Loucy (cell line): ENCODE measurements at regions not wholly inside any gene's neighbourhood (a gene's known extent, or its start where the extent isn't known, plus 50 kb on each side); places are given as distances from the start of the nearest gene placed in this dataset.

Experiments
- H2AFZ ChIP-seq: fragments of 200-600 bp; sonication (generic); 2 replicates; pipeline ENCODE4 v1.6.0; 2016; ENCODE audit warnings: antibody characterized with exemption, mild to moderate bottlenecking, low read length, moderate library complexity
- H3F3A ChIP-seq: fragments of 200-600 bp; 2 replicates; pipeline ENCODE4 v1.6.0; 2016; ENCODE audit warnings: antibody characterized with exemption, low read depth, mild to moderate bottlenecking
- H3K27me3 ChIP-seq: fragments of 200-600 bp; sonication (generic); 2 replicates; pipeline ENCODE4 v1.6.1; 2014; ENCODE audit warnings: low read length, mild to moderate bottlenecking; ENCODE audit not compliant: insufficient read depth, poor library complexity, severe bottlenecking
- H3K36me3 ChIP-seq: fragments of 200-600 bp; sonication (generic); 2 replicates; pipeline ENCODE4 v1.6.1; 2016; ENCODE audit warnings: low read length; ENCODE audit not compliant: insufficient read depth
- H3K4me1 ChIP-seq: fragments of 200-600 bp; sonication (generic); 2 replicates; pipeline ENCODE4 v1.5.1; 2014; ENCODE audit warnings: low read length, mild to moderate bottlenecking; ENCODE audit not compliant: insufficient read depth, poor library complexity, severe bottlenecking
- H3K4me2 ChIP-seq: fragments of 200-600 bp; sonication (generic); 2 replicates; pipeline ENCODE4 v1.6.0; 2014; ENCODE audit warnings: antibody characterized with exemption, low read length, low read depth, mild to moderate bottlenecking; ENCODE audit not compliant: poor library complexity, severe bottlenecking
- H3K4me3 ChIP-seq: fragments of 200-600 bp; sonication (generic); 2 replicates; pipeline ENCODE4 v1.5.1; 2014; ENCODE audit warnings: low read length, mild to moderate bottlenecking, mixed read lengths; ENCODE audit not compliant: poor library complexity, severe bottlenecking
- H3K79me2 ChIP-seq: fragments of 200-600 bp; sonication (generic); 2 replicates; pipeline ENCODE4 v1.6.1; 2014; ENCODE audit warnings: low read length; ENCODE audit not compliant: insufficient read depth
- H3K9ac ChIP-seq: fragments of 200-600 bp; sonication (generic); 2 replicates; pipeline ENCODE4 v1.6.0; 2014; ENCODE audit warnings: mild to moderate bottlenecking, low read depth, low read length, moderate library complexity; ENCODE audit not compliant: poor library complexity, severe bottlenecking
- H3K9me2 ChIP-seq: fragments of 200-600 bp; sonication (generic); replicated peaks from 2 replicates; pipeline ENCODE4 v1.6.1; 2016; ENCODE audit warnings: low read depth, low read length, mixed read lengths
- H3K9me3 ChIP-seq: fragments of 200-600 bp; sonication (generic); 2 replicates; pipeline ENCODE4 v1.6.1; 2014; ENCODE audit warnings: mild to moderate bottlenecking, antibody characterized with exemption, low read length, low read depth; ENCODE audit not compliant: insufficient read depth
- H4K20me1 ChIP-seq: fragments of 200-600 bp; sonication (generic); 2 replicates; pipeline ENCODE4 v1.6.0; 2014; ENCODE audit warnings: antibody characterized with exemption, low read length, mild to moderate bottlenecking; ENCODE audit not compliant: insufficient read depth, poor library complexity, severe bottlenecking
- EZH2phosphoT487 ChIP-seq: fragments of 200-600 bp; IDR thresholded peaks from 2 replicates; pipeline ENCODE4 v1.6.1; 2018; ENCODE audit warnings: antibody characterized with exemption, mild to moderate bottlenecking, moderate library complexity, borderline replicate concordance
- TF ChIP-seq, protein P1 (sequence below): fragments of 200-600 bp; sonication (generic); conservative IDR thresholded peaks from 2 replicates; pipeline ENCODE4 v1.5.1; 2014; ENCODE audit warnings: mild to moderate bottlenecking, antibody characterized with exemption, low read length

GRCh38 chr1:4584449-4584848 is 70.0 kb upstream of the AJAP1 start:
- Histone ChIP-seq H3K4me3 (no peak overlapping the region), H3K9me2 (no peaks in the 10 kb centered on the region), H3F3A (no peaks in the 10 kb centered on the region), H4K20me1 (no peaks in the 10 kb centered on the region), H2AFZ (no peak overlapping the region), H3K79me2 (no peaks in the 10 kb centered on the region), H3K27me3 (no peaks in the 10 kb centered on the region), H3K9ac (no peak overlapping the region), H3K4me2 (no peak overlapping the region), H3K9me3 (peaks cover 14% of the 10 kb centered on the region; the same call in 1 of the 2 replicates), H3K36me3 (no peaks in the 10 kb centered on the region), H3K4me1 (no peaks in the 10 kb centered on the region)
- no peak for TF ChIP-seq EZH2phosphoT487
- TF ChIP-seq, protein P1, sequence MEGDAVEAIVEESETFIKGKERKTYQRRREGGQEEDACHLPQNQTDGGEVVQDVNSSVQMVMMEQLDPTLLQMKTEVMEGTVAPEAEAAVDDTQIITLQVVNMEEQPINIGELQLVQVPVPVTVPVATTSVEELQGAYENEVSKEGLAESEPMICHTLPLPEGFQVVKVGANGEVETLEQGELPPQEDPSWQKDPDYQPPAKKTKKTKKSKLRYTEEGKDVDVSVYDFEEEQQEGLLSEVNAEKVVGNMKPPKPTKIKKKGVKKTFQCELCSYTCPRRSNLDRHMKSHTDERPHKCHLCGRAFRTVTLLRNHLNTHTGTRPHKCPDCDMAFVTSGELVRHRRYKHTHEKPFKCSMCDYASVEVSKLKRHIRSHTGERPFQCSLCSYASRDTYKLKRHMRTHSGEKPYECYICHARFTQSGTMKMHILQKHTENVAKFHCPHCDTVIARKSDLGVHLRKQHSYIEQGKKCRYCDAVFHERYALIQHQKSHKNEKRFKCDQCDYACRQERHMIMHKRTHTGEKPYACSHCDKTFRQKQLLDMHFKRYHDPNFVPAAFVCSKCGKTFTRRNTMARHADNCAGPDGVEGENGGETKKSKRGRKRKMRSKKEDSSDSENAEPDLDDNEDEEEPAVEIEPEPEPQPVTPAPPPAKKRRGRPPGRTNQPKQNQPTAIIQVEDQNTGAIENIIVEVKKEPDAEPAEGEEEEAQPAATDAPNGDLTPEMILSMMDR = no peak

- no peak overlapping the region for H3K9ac ChIP-seq
- H3K4me2 ChIP-seq = no peak overlapping the region
- H3K36me3 ChIP-seq = no peaks in the 10 kb centered on the region
- H3K79me2 ChIP-seq = no peaks in the 10 kb centered on the region
- H3K27me3 ChIP-seq = no peaks in the 10 kb centered on the region
- H3F3A ChIP-seq = no peaks in the 10 kb centered on the region
- no peak overlapping the region for H3K4me3 ChIP-seq
- no peaks in the 10 kb centered on the region for H3K9me2 ChIP-seq
- H4K20me1 ChIP-seq = no peaks in the 10 kb centered on the region
- no peaks in the 10 kb centered on the region for H3K4me1 ChIP-seq
- H3K9me3 ChIP-seq = peaks cover 14% of the 10 kb centered on the region; the same call in 1 of the 2 replicates
- H2AFZ ChIP-seq = no peak overlapping the region
- TF ChIP-seq EZH2phosphoT487 = no peak
- TF ChIP-seq, protein P1 = peak; percentile 27; the same call in 1 of the 2 replicates
These were observed 69.2 kb upstream of the AJAP1 start for GRCh38 chr1:4585216-4585615.

- H3K4me1 ChIP-seq = no peaks in the 10 kb centered on the region
- no peaks in the 10 kb centered on the region for H3K9me2 ChIP-seq
- H3K4me2 ChIP-seq = no peak overlapping the region
- no peaks in the 10 kb centered on the region for H4K20me1 ChIP-seq
- H3F3A ChIP-seq = no peaks in the 10 kb centered on the region
- H3K4me3 ChIP-seq = no peak overlapping the region
- no peaks in the 10 kb centered on the region for H3K36me3 ChIP-seq
- no peaks in the 10 kb centered on the region for H3K27me3 ChIP-seq
- peaks cover 14% of the 10 kb centered on the region; the same call in 1 of the 2 replicates for H3K9me3 ChIP-seq
- no peak for TF ChIP-seq EZH2phosphoT487
- TF ChIP-seq, protein P1 = no peak
- no peak overlapping the region for H2AFZ ChIP-seq
- H3K9ac ChIP-seq = no peak overlapping the region
- H3K79me2 ChIP-seq = no peaks in the 10 kb centered on the region
These were observed 68.7 kb upstream of the AJAP1 start for GRCh38 chr1:4585705-4586104.
